ENCODE measurements at regions not wholly inside any gene's neighbourhood (a gene's known extent, or its start where the extent isn't known, plus 50 kb on each side); places are given as distances from the start of the nearest gene placed in this dataset.

DNA sequence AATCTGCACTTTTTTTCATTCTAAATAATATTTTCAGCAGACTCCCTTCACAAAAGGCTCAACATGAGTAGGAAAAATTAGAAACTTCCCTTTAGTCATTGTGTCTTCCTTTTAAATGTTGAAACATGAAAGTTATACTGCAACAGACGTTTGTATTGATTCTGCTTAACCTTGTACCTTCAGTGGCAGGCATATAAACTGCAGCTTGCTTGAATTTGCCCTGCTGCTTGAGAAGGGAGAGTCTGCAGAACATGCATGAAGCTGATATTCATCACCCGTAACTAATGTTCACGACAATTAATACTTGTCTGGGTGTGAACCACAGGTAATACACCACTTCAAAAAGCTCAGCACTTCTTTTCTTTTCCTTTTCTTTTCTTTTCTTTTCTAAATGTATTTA lies 294.7 kb upstream of the LRP1B start:
- TF ChIP-seq, protein P1, sequence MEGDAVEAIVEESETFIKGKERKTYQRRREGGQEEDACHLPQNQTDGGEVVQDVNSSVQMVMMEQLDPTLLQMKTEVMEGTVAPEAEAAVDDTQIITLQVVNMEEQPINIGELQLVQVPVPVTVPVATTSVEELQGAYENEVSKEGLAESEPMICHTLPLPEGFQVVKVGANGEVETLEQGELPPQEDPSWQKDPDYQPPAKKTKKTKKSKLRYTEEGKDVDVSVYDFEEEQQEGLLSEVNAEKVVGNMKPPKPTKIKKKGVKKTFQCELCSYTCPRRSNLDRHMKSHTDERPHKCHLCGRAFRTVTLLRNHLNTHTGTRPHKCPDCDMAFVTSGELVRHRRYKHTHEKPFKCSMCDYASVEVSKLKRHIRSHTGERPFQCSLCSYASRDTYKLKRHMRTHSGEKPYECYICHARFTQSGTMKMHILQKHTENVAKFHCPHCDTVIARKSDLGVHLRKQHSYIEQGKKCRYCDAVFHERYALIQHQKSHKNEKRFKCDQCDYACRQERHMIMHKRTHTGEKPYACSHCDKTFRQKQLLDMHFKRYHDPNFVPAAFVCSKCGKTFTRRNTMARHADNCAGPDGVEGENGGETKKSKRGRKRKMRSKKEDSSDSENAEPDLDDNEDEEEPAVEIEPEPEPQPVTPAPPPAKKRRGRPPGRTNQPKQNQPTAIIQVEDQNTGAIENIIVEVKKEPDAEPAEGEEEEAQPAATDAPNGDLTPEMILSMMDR (conservative IDR thresholded peaks at IDR 0.05; ENCODE audit: low read length), result no peak
- no peak for TF ChIP-seq EZH2phosphoT487 (IDR thresholded peaks at IDR 0.05; ENCODE audit: borderline replicate concordance)

All from Loucy (cell line).